ENCODE measurements at regions not wholly inside any gene's neighbourhood (a gene's known extent, or its start where the extent isn't known, plus 50 kb on each side); places are given as distances from the start of the nearest gene placed in this dataset.

DNA sequence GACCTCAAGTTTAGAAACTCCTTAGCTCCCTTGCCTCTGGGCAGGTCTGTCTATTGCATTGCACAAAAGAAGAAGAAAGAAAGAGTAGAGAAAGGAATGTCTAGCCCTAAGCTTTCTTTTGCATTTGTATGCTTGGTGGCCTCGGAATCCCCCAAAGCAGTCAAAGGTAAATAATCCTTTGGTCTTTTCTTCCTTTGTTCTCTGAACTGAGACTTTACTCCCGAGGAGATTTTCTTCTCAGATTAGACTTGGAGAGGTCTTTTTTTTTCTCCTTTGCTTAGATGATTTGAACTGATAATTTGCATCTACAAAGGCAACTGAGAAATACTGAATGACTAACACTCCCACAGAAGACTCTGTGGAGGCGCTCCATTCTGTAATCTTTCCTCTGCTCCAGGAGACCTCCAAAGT is 93.2 kb downstream of the AKR1D1 start:
- FAIRE-seq (no peak), DNase-seq (ENCODE audit: low read depth) (peak; percentile 18)
- Mint-ChIP-seq H3K4me3 (ENCODE audit: unreplicated experiment) (no peak overlapping the region), H3K27ac (ENCODE audit: unreplicated experiment) (peak overlapping the region; percentile 83), H3K36me3 (ENCODE audit: low read depth, unreplicated experiment) (peaks cover 12% of the 10 kb centered on the region), H3K4me1 (ENCODE audit: low read depth, unreplicated experiment) (peaks cover 42% of the 10 kb centered on the region), H3K27me3 (ENCODE audit: low read depth, unreplicated experiment) (no peaks in the 10 kb centered on the region), H3K9me3 (ENCODE audit: unreplicated experiment) (peaks cover 18% of the 10 kb centered on the region)
- Histone ChIP-seq H3K4me2 (ENCODE audit: low read length) (peak overlapping the region; percentile 24), H4K20me1 (ENCODE audit: insufficient read depth, low read length) (no peaks in the 10 kb centered on the region), H3K79me2 (ENCODE audit: insufficient read depth, low read length) (no peaks in the 10 kb centered on the region), H2AFZ (ENCODE audit: low read depth, low read length) (no peak overlapping the region), H3K4me1 (ENCODE audit: insufficient read depth, low read length) (peaks cover 6% of the 10 kb centered on the region), H3K27ac (ENCODE audit: low read depth, low read length) (peak overlapping the region; percentile 3), H3K4me3 (ENCODE audit: insufficient read depth, low read depth, low read length) (no peak overlapping the region), H3K36me3 (ENCODE audit: insufficient read depth, low read length) (no peaks in the 10 kb centered on the region), H3K9me3 (ENCODE audit: insufficient read depth, low read depth, low read length) (peaks cover 5% of the 10 kb centered on the region), H3K9ac (ENCODE audit: low read length) (no peak overlapping the region), H3K27me3 (ENCODE audit: insufficient read depth, low read length) (no peaks in the 10 kb centered on the region)
- TF ChIP-seq, protein P1, sequence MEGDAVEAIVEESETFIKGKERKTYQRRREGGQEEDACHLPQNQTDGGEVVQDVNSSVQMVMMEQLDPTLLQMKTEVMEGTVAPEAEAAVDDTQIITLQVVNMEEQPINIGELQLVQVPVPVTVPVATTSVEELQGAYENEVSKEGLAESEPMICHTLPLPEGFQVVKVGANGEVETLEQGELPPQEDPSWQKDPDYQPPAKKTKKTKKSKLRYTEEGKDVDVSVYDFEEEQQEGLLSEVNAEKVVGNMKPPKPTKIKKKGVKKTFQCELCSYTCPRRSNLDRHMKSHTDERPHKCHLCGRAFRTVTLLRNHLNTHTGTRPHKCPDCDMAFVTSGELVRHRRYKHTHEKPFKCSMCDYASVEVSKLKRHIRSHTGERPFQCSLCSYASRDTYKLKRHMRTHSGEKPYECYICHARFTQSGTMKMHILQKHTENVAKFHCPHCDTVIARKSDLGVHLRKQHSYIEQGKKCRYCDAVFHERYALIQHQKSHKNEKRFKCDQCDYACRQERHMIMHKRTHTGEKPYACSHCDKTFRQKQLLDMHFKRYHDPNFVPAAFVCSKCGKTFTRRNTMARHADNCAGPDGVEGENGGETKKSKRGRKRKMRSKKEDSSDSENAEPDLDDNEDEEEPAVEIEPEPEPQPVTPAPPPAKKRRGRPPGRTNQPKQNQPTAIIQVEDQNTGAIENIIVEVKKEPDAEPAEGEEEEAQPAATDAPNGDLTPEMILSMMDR (IDR thresholded peaks at IDR 0.05; ENCODE audit: insufficient read depth, low read depth, low read length) = no peak
- no peak for TF ChIP-seq EZH2 (IDR thresholded peaks at IDR 0.05; ENCODE audit: insufficient read depth, low read length)

DNA sequence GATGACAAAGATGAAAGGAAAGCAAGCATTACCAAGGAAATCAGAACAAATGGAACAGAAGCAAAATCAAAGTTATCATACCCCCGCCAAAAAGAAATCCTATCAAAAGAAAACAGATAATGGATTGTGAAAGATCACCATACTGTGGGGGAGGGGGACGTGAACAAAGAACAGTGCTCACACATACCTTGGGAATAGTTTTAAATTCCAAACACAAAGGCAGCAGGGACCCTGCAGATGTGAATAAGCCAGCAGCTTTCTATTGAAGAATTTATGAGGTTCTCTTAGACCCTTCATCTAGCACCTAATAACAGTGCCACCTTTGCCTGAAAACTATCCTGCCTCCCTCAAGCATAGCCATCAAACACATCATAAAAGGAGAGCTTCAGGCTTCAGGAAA is 94.0 kb downstream of the AKR1D1 start:
- H3K4me1 Mint-ChIP-seq (ENCODE audit: low read depth, unreplicated experiment) = peaks cover 42% of the 10 kb centered on the region
- no peak for DNase-seq (ENCODE audit: low read depth)
- Histone ChIP-seq H3K36me3 (ENCODE audit: insufficient read depth, low read length) (no peaks in the 10 kb centered on the region), H4K20me1 (ENCODE audit: insufficient read depth, low read length) (no peaks in the 10 kb centered on the region), H3K79me2 (ENCODE audit: insufficient read depth, low read length) (no peaks in the 10 kb centered on the region), H3K9me3 (ENCODE audit: insufficient read depth, low read depth, low read length) (no peaks in the 10 kb centered on the region), H3K9ac (ENCODE audit: low read length) (no peak overlapping the region), H3K27me3 (ENCODE audit: insufficient read depth, low read length) (no peaks in the 10 kb centered on the region), H3K4me1 (ENCODE audit: insufficient read depth, low read length) (peaks cover 6% of the 10 kb centered on the region), H3K4me3 (ENCODE audit: insufficient read depth, low read depth, low read length) (no peak overlapping the region), H2AFZ (ENCODE audit: low read depth, low read length) (no peak overlapping the region), H3K27ac (ENCODE audit: low read depth, low read length) (no peak overlapping the region), H3K4me2 (ENCODE audit: low read length) (no peak overlapping the region)
- TF ChIP-seq, protein P1 (IDR thresholded peaks at IDR 0.05; ENCODE audit: insufficient read depth, low read depth, low read length) = no peak
- no peak for TF ChIP-seq EZH2 (IDR thresholded peaks at IDR 0.05; ENCODE audit: insufficient read depth, low read length)
- FAIRE-seq = no peak
- no peak overlapping the region for H3K4me3 Mint-ChIP-seq (ENCODE audit: unreplicated experiment)
- H3K9me3 Mint-ChIP-seq (ENCODE audit: unreplicated experiment) = peaks cover 13% of the 10 kb centered on the region
- no peaks in the 10 kb centered on the region for H3K27me3 Mint-ChIP-seq (ENCODE audit: low read depth, unreplicated experiment)
- peak overlapping the region; percentile 83 for H3K27ac Mint-ChIP-seq (ENCODE audit: unreplicated experiment)
- H3K36me3 Mint-ChIP-seq (ENCODE audit: low read depth, unreplicated experiment) = peaks cover 7% of the 10 kb centered on the region

DNA sequence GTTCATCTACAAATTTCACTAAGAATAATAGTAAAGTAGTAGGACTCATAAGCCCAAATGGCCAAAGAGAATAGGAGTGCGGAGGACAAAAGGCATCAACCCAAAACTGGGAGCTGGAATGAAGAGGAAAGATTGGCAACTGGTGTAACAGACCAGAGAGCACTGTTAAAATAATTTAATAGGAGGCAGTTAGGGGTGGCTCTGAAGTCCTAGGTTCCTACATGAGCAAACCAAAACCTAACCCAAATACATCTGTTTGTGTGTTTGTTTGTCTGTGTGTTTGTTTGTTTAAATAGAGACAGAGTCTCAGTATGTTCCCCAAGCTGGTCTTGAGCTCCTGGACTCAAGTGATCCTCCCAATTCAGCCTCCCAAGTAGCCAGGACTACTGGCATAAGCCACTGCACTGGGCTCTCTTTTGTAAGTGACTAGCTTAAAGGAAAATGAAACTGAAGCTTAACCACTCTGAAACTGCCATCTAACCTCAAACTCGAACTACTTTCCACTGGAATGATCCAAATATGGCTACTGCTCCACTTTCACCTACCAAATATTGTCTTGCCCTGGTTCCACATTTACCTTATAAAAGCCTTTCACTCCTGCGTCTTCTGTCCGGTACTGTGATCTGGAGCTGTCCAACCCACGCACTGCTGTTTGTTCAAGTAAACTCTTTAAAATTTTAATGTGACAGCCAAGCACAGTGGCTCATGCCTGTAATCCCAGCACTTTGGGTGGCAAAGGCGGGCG is 94.9 kb downstream of the AKR1D1 start:
- no peaks in the 10 kb centered on the region for H3K79me2 ChIP-seq (ENCODE audit: insufficient read depth, low read length)
- H3K4me1 Mint-ChIP-seq (ENCODE audit: low read depth, unreplicated experiment) = peaks cover 42% of the 10 kb centered on the region
- H3K27ac ChIP-seq (ENCODE audit: low read depth, low read length) = no peak overlapping the region
- H3K9ac ChIP-seq (ENCODE audit: low read length) = no peak overlapping the region
- H3K4me3 ChIP-seq (ENCODE audit: insufficient read depth, low read depth, low read length) = no peak overlapping the region
- no peak overlapping the region for H2AFZ ChIP-seq (ENCODE audit: low read depth, low read length)
- no peaks in the 10 kb centered on the region for H3K9me3 ChIP-seq (ENCODE audit: insufficient read depth, low read depth, low read length)
- H3K4me1 ChIP-seq (ENCODE audit: insufficient read depth, low read length) = peaks cover 6% of the 10 kb centered on the region
- peaks cover 7% of the 10 kb centered on the region for H3K36me3 Mint-ChIP-seq (ENCODE audit: low read depth, unreplicated experiment)
- no peak overlapping the region for H3K4me3 Mint-ChIP-seq (ENCODE audit: unreplicated experiment)
- peaks cover 12% of the 10 kb centered on the region for H3K9me3 Mint-ChIP-seq (ENCODE audit: unreplicated experiment)
- peak overlapping the region; percentile 83 for H3K27ac Mint-ChIP-seq (ENCODE audit: unreplicated experiment)
- TF ChIP-seq, protein P1 (IDR thresholded peaks at IDR 0.05; ENCODE audit: insufficient read depth, low read depth, low read length) = no peak
- no peak for TF ChIP-seq EZH2 (IDR thresholded peaks at IDR 0.05; ENCODE audit: insufficient read depth, low read length)
- no peak for DNase-seq (ENCODE audit: low read depth)
- H3K36me3 ChIP-seq (ENCODE audit: insufficient read depth, low read length) = no peaks in the 10 kb centered on the region
- no peaks in the 10 kb centered on the region for H4K20me1 ChIP-seq (ENCODE audit: insufficient read depth, low read length)
- H3K4me2 ChIP-seq (ENCODE audit: low read length) = no peak overlapping the region
- no peaks in the 10 kb centered on the region for H3K27me3 Mint-ChIP-seq (ENCODE audit: low read depth, unreplicated experiment)
- no peak for FAIRE-seq
- H3K27me3 ChIP-seq (ENCODE audit: insufficient read depth, low read length) = no peaks in the 10 kb centered on the region

All from astrocyte (in vitro differentiated cells and primary cell).